Fibroblast of lung (primary cell): ENCODE measurements at regions not wholly inside any gene's neighbourhood (a gene's known extent, or its start where the extent isn't known, plus 50 kb on each side); places are given as distances from the start of the nearest gene placed in this dataset.
"Not testable (repeated sequence)": the region's sequence is repeated elsewhere in the genome, so short reads cannot be mapped to it uniquely, and the experiment has no call there.

Experiments
- CTCF ChIP-seq, 2 donors: IDR thresholded peaks in 1 of 2; conservative IDR thresholded peaks in 1 of 2; 1 replicate in 1 of 2; 2 replicates in 1 of 2; pipeline ENCODE4 v1.5.1; 2011 to 2012; ENCODE audit warnings: low read length in 2 of 2, control low read depth in 1 of 2, inconsistent platforms in 1 of 2, low read depth in 1 of 2, mild to moderate bottlenecking in 1 of 2
- EZH2 ChIP-seq: IDR thresholded peaks from 2 replicates; pipeline ENCODE4 v1.5.1; 2012; ENCODE audit warnings: low read length, control low read depth, mild to moderate bottlenecking; ENCODE audit errors: missing control alignments

- TF ChIP-seq EZH2; CTCF (conservative IDR thresholded peaks at IDR 0.05 in 1 of 2, IDR thresholded peaks at IDR 0.05 in 1 of 2; ENCODE audit: low read depth in 1 of 2, low read length in 2 of 2): not testable (repeated sequence)
These were observed 684.4 kb downstream of the KCNJ18 start for GRCh38 chr17:22376747-22377146.
